Esophagus muscularis mucosa (tissue), 4 donors: ENCODE measurements at regions not wholly inside any gene's neighbourhood (a gene's known extent, or its start where the extent isn't known, plus 50 kb on each side); places are given as distances from the start of the nearest gene placed in this dataset.

Source experiments
- DNase-seq: peaks from one replicate; pipeline ENCODE4 v3.0.0-alpha.2; 2017; ENCODE audit errors: extremely low spot score
- H3K27ac ChIP-seq, 4 donors: fragments of 200-600 bp; sonication (generic); replicated peaks in 1 of 4; 1 replicate in 3 of 4; 2 replicates in 1 of 4; pipeline ENCODE4 v1.5.1; 2016 to 2019; ENCODE audit warnings: mild to moderate bottlenecking in 1 of 4
- H3K27me3 ChIP-seq, 4 donors: fragments of 200-600 bp; sonication (generic); one replicate each; pipeline versions ENCODE4 v1.5.1 to v1.6.0; 2016 to 2019
- H3K36me3 ChIP-seq, 4 donors: fragments of 200-600 bp; sonication (generic); one replicate each; pipeline ENCODE4 v1.5.1; 2016 to 2019
- H3K4me1 ChIP-seq, 4 donors: fragments of 200-600 bp; sonication (generic); one replicate each; pipeline ENCODE4 v1.5.1; 2016 to 2019
- H3K4me3 ChIP-seq, 4 donors: fragments of 200-600 bp; sonication (generic); 1 replicate in 2 of 4; 2 replicates in 2 of 4; pipeline ENCODE4 v1.5.1; 2016 to 2019; ENCODE audit warnings: mild to moderate bottlenecking in 4 of 4, moderate library complexity in 1 of 4
- H3K9me3 ChIP-seq, 4 donors: fragments of 200-600 bp; sonication (generic); 1 replicate in 3 of 4; 2 replicates in 1 of 4; pipeline ENCODE4 v1.5.1; 2016 to 2019
- EP300 ChIP-seq: sonication (generic); formaldehyde crosslinking; IDR thresholded peaks from one replicate; pipeline ENCODE4 v1.6.1; 2017; ENCODE audit warnings: antibody characterized with exemption
- POLR2A ChIP-seq: fragments of 450-650 bp; IDR thresholded peaks from one replicate; pipeline ENCODE4 v1.6.1; 2017; ENCODE audit warnings: antibody characterized with exemption, moderate library complexity, mild to moderate bottlenecking, low read depth
- POLR2AphosphoS5 ChIP-seq, 2 donors: sonication (generic); formaldehyde crosslinking; IDR thresholded peaks; one replicate each; pipeline ENCODE4 v1.6.1; 2017; ENCODE audit warnings: antibody characterized with exemption in 2 of 2
- WGBS: methylation state at CpG from one replicate; pipeline ENCODE4 v1.1.5; 2018; 5-methylcytosine and 5-hydroxymethylcytosine counted together
- intact Hi-C: fragments of 100-400 bp; cut with DNase I; formaldehyde crosslinking; loops from one replicate; pipeline ENCODE4 v1.15.1; 2023
- TF ChIP-seq, protein P1 (sequence below), 3 experiments: fragments of 200-600 bp in 2 of 3; fragments of 450-650 bp in 1 of 3; sonication (generic) in 2 of 3; IDR thresholded peaks; one replicate each; pipeline ENCODE4 v1.5.1; 2017 to 2019; ENCODE audit warnings: antibody characterized with exemption in 3 of 3, mild to moderate bottlenecking in 2 of 3, moderate library complexity in 1 of 3

DNA sequence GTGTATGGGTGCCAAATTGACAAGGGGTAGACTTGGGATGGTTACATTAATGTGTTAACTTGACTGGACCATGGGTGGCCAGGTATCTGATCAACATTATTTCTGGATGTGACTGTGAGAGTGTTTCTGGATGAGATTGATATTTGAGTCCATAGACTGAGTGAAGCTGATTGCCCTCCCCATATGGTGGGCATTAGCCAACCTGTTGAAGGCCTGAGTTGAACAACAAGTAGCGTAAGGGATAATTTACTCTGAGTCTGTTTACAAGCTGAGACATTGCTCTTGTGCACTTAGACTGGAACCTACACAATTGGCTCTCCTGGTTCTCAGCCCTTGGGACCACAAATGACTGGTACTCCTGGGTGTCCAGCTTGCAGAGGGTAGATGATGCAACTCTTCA lies 240.1 kb downstream of the ASXL3 start:
- H3K27ac ChIP-seq = no peak overlapping the region
- no peaks in the 10 kb centered on the region for H3K4me1 ChIP-seq
- H3K9me3 ChIP-seq = no peaks in the 10 kb centered on the region
- H3K4me3 ChIP-seq = no peak overlapping the region
- 83% methylated on average over 1 of the region's 1 CpG for WGBS
- no peaks in the 10 kb centered on the region for H3K36me3 ChIP-seq
- TF ChIP-seq POLR2A (no peak), POLR2AphosphoS5 (IDR thresholded peaks at IDR 0.05) (no peak), EP300 (no peak)
- TF ChIP-seq, protein P1, sequence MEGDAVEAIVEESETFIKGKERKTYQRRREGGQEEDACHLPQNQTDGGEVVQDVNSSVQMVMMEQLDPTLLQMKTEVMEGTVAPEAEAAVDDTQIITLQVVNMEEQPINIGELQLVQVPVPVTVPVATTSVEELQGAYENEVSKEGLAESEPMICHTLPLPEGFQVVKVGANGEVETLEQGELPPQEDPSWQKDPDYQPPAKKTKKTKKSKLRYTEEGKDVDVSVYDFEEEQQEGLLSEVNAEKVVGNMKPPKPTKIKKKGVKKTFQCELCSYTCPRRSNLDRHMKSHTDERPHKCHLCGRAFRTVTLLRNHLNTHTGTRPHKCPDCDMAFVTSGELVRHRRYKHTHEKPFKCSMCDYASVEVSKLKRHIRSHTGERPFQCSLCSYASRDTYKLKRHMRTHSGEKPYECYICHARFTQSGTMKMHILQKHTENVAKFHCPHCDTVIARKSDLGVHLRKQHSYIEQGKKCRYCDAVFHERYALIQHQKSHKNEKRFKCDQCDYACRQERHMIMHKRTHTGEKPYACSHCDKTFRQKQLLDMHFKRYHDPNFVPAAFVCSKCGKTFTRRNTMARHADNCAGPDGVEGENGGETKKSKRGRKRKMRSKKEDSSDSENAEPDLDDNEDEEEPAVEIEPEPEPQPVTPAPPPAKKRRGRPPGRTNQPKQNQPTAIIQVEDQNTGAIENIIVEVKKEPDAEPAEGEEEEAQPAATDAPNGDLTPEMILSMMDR (IDR thresholded peaks at IDR 0.05) = no peak
- intact Hi-C loops = no loop called here
- peaks cover 0 to 4% (median 0%) of the 10 kb centered on the region in 4 donors for H3K27me3 ChIP-seq
- no peak for DNase-seq

DNA sequence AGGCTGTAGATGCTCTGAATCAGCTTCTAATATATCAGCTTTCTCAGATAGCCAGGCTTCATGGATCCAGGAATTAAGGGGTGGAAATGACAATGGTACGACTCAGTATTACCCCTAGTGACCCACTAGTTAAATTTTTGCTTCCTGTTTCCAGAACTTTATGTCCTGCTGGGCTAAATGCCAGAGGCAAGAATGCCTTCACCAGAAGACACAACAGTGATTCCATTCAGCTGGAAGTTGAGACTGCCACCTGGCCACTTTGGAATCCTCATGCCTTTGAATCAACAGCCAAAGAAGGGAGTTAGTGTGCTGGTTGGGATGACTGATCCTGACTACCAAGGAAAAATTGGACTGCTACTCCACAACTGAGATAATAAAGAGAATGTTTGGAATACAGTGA lies 239.1 kb downstream of the ASXL3 start:
- Histone ChIP-seq H3K27ac (no peak overlapping the region), H3K9me3 (no peaks in the 10 kb centered on the region), H3K27me3 (peaks cover 0 to 4% (median 0%) of the 10 kb centered on the region in 4 donors), H3K4me3 (no peak overlapping the region), H3K4me1 (no peaks in the 10 kb centered on the region), H3K36me3 (no peaks in the 10 kb centered on the region)
- 50% methylated on average over 1 of the region's 1 CpG for WGBS
- DNase-seq = no peak
- intact Hi-C loops = no loop called here
- TF ChIP-seq POLR2A (no peak), POLR2AphosphoS5 (IDR thresholded peaks at IDR 0.05) (no peak), EP300 (no peak)
- TF ChIP-seq, protein P1 (IDR thresholded peaks at IDR 0.05) = no peak

DNA sequence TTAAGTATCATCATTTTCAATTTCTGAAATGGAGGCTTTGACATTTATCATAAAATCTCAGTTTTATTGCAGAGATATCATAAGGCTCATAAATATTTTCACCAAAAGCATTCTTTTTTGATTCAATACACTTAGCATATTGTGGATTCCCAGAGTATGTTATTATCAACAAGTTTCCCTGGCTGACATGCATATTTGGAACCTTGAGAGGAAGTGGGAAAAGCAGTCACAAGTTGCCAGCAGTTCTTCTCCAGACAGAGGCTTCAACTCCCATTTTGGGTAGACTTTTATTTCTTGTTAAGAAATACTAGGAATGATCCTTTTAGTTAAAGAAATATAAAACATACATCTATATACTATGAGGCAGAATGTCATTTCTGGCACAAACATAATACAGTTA lies 236.5 kb downstream of the ASXL3 start:
- Histone ChIP-seq H3K27ac (no peak overlapping the region), H3K36me3 (no peaks in the 10 kb centered on the region)
- no peak for TF ChIP-seq POLR2A
- TF ChIP-seq EP300 = no peak

DNA sequence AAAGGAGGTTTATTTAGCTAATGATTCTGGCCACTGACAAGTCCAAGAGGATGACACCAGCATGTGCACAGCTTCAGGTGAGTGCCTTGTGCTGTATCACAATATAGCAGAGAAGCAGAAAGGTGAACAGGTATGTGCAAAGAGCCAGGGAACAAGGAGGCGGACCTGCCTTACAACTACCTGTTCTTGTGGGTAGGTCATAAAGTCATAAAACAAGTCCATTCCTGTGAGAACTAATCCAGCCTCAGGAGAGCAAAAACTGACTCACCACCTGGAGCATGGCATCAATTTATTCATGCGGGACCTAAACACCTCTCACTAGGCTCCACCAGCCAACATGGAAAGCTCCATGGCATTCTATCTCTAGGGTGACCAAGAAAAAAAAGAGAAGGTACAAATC lies 234.2 kb downstream of the ASXL3 start:
- TF ChIP-seq POLR2AphosphoS5 (IDR thresholded peaks at IDR 0.05) (no peak), POLR2A (no peak), EP300 (no peak)
- TF ChIP-seq, protein P1 (IDR thresholded peaks at IDR 0.05) = no peak
- intact Hi-C loops = no loop called here
- H3K4me3 ChIP-seq = no peak overlapping the region
- no peak overlapping the region for H3K27ac ChIP-seq
- H3K27me3 ChIP-seq = no peaks in the 10 kb centered on the region
- no peaks in the 10 kb centered on the region for H3K36me3 ChIP-seq
- no peak for DNase-seq
- H3K4me1 ChIP-seq = no peaks in the 10 kb centered on the region
- no peaks in the 10 kb centered on the region for H3K9me3 ChIP-seq
- WGBS = 100% methylated on average over 2 of the region's 2 CpGs

More for the DNA sequence above, 236.5 kb downstream of the ASXL3 start:
- intact Hi-C loops = no loop called here
- no peaks in the 10 kb centered on the region for H3K4me1 ChIP-seq
- DNase-seq = no peak
- no peak overlapping the region for H3K4me3 ChIP-seq
- H3K9me3 ChIP-seq = no peaks in the 10 kb centered on the region
- peaks cover 0 to 4% (median 0%) of the 10 kb centered on the region in 4 donors for H3K27me3 ChIP-seq

DNA sequence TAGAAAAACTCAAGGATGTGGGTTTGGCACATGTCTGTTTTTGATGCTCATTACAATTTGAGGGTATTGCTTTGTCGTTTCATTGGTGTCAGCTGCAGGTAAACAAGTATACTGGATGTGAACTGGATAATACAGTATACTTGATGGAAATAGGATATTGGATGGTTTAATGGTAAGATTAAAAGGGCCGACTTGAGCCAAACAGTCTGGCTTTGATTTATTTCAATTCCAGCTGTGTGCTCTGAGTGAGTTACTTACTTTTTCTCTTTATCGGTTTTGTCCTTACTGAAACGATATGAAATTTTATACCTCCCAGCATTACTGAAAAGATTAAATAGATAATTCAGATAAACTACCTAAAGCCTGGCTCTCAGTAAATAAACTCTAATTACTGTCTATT lies 227.6 kb downstream of the ASXL3 start:
- Histone ChIP-seq H3K36me3 (no peaks in the 10 kb centered on the region), H3K27ac (no peak overlapping the region), H3K9me3 (no peaks in the 10 kb centered on the region), H3K4me3 (no peak overlapping the region), H3K4me1 (no peaks in the 10 kb centered on the region), H3K27me3 (no peaks in the 10 kb centered on the region)
- 38% methylated on average over 4 of the region's 4 CpGs for WGBS
- DNase-seq = no peak
- intact Hi-C loops = no loop called here
- TF ChIP-seq POLR2A = no peak
- TF ChIP-seq EP300 = no peak
- no peak for TF ChIP-seq POLR2AphosphoS5 (IDR thresholded peaks at IDR 0.05)
- TF ChIP-seq, protein P1 (IDR thresholded peaks at IDR 0.05) = no peak
